ENCODE measurements at regions not wholly inside any gene's neighbourhood (a gene's known extent, or its start where the extent isn't known, plus 50 kb on each side); places are given as distances from the start of the nearest gene placed in this dataset.

DNA sequence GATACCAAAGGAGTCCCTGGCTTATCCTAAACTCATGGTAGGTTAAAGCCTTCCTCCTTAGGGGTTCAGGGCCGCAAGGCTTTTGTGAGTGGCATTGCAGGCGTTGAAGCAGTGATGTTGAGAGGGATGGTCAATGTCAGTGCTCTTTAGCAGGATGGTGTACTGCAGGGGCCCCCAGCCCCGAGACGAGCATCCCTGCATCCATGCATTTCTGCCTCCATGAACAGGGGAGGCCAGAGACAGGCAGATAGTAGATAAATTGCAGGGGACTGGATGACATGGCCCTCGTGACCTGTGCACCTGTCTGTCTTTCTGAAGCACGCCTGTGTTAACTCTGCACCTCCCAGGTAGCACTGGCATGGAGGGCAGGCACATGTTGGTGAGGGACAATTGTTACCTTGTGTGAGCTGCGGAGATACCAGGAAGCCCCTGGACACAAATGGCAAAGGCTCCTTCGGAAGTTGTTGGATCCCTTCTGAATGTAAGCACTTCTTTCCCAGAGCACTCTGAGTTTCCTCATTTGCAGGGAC lies 133.5 kb downstream of the SNRPN start:
- TF ChIP-seq, protein P1, sequence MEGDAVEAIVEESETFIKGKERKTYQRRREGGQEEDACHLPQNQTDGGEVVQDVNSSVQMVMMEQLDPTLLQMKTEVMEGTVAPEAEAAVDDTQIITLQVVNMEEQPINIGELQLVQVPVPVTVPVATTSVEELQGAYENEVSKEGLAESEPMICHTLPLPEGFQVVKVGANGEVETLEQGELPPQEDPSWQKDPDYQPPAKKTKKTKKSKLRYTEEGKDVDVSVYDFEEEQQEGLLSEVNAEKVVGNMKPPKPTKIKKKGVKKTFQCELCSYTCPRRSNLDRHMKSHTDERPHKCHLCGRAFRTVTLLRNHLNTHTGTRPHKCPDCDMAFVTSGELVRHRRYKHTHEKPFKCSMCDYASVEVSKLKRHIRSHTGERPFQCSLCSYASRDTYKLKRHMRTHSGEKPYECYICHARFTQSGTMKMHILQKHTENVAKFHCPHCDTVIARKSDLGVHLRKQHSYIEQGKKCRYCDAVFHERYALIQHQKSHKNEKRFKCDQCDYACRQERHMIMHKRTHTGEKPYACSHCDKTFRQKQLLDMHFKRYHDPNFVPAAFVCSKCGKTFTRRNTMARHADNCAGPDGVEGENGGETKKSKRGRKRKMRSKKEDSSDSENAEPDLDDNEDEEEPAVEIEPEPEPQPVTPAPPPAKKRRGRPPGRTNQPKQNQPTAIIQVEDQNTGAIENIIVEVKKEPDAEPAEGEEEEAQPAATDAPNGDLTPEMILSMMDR (IDR thresholded peaks at IDR 0.05; ENCODE audit: extremely low read depth, low read depth, low read length) = no peak
- H3K4me3 ChIP-seq (ENCODE audit: insufficient read depth, low read length) = no peak overlapping the region
- H3K27me3 ChIP-seq (ENCODE audit: insufficient read depth, low read length) = no peaks in the 10 kb centered on the region
- H3K4me2 ChIP-seq (ENCODE audit: insufficient read depth, low read length) = no peak overlapping the region
- peaks cover 68% of the 10 kb centered on the region for H3K36me3 ChIP-seq (ENCODE audit: insufficient read depth, low read length)
- H3K4me1 ChIP-seq (ENCODE audit: insufficient read depth, low read length) = peaks cover 2% of the 10 kb centered on the region
- H3K79me2 ChIP-seq (ENCODE audit: insufficient read depth, low read length) = no peaks in the 10 kb centered on the region
- no peak overlapping the region for H2AFZ ChIP-seq (ENCODE audit: low read length)
- no peak for DNase-seq (ENCODE audit: insufficient read length, low spot score, missing footprints)
- H3K27ac ChIP-seq (ENCODE audit: low read depth, low read length) = no peak overlapping the region
- no peaks in the 10 kb centered on the region for H4K20me1 ChIP-seq (ENCODE audit: insufficient read depth, low read length)
- peaks cover 21% of the 10 kb centered on the region for H3K9me3 ChIP-seq (ENCODE audit: low read depth, low read length)

DNA sequence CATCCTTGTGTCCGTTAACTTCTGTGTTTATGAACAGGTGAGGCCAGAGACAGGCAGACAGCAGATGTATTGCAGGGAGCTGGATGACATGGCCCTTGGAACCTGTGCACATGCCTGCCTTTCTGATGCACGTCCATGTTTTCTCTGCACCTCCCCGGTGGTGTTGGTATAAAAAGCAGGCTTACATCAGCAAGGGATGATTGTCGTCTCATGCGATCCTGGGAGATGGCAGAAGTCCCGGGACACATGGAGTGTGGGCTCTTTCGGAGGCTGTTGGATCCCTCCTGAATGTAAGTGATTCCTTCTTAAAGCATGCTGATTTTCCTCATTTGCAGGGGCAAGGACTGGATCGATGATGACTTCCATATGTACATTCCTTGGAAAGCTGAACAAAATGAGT lies 134.8 kb downstream of the SNRPN start:
- no peaks in the 10 kb centered on the region for H3K27me3 ChIP-seq (ENCODE audit: insufficient read depth, low read length)
- DNase-seq (ENCODE audit: insufficient read length, low spot score, missing footprints) = no peak
- no peak overlapping the region for H3K4me3 ChIP-seq (ENCODE audit: insufficient read depth, low read length)
- H3K4me1 ChIP-seq (ENCODE audit: insufficient read depth, low read length) = peaks cover 2% of the 10 kb centered on the region
- peaks cover 16% of the 10 kb centered on the region for H3K9me3 ChIP-seq (ENCODE audit: low read depth, low read length)
- peaks cover 64% of the 10 kb centered on the region for H3K36me3 ChIP-seq (ENCODE audit: insufficient read depth, low read length)
- no peaks in the 10 kb centered on the region for H4K20me1 ChIP-seq (ENCODE audit: insufficient read depth, low read length)
- TF ChIP-seq, protein P1 (IDR thresholded peaks at IDR 0.05; ENCODE audit: extremely low read depth, low read depth, low read length) = no peak
- H2AFZ ChIP-seq (ENCODE audit: low read length) = no peak overlapping the region
- no peak overlapping the region for H3K4me2 ChIP-seq (ENCODE audit: insufficient read depth, low read length)
- H3K79me2 ChIP-seq (ENCODE audit: insufficient read depth, low read length) = no peaks in the 10 kb centered on the region
- no peak overlapping the region for H3K27ac ChIP-seq (ENCODE audit: low read depth, low read length)

DNA sequence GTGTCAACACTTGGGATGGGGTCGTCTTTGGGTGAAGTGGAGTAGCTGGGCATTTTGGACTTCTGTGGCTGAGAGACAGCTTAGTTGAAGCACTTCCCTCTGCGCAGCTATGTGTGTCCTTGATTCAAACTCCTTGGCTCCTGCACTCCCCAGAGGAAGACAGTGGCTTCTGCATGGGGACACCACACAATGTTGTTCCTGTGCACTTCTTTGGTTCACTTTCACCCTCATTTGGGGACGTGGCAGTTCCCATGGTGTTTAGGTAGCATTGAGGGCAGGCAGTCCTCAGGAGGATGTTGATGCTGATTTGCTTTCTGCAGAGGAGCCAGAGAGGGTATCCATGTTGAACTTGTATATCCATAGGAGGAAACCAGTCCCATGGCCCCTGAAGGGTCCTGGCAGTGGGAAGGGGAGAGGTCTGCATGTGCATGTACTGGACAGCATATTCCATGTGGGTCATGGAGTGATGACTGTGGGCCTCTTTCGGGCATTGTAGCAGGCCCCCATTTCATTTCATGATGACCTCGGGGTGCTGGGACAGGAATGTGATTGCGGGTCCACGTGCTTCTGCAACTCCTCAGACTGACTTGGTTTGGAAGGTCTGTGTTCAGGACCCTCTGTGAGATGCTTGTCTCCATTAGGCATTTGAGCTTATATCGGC lies 135.4 kb downstream of the SNRPN start:
- H3K79me2 ChIP-seq (ENCODE audit: insufficient read depth, low read length) = no peaks in the 10 kb centered on the region
- TF ChIP-seq, protein P1 (IDR thresholded peaks at IDR 0.05; ENCODE audit: extremely low read depth, low read depth, low read length) = no peak
- peaks cover 18% of the 10 kb centered on the region for H3K9me3 ChIP-seq (ENCODE audit: low read depth, low read length)
- H3K27me3 ChIP-seq (ENCODE audit: insufficient read depth, low read length) = no peaks in the 10 kb centered on the region
- DNase-seq (ENCODE audit: insufficient read length, low spot score, missing footprints) = no peak
- H3K4me2 ChIP-seq (ENCODE audit: insufficient read depth, low read length) = no peak overlapping the region
- no peak overlapping the region for H3K4me3 ChIP-seq (ENCODE audit: insufficient read depth, low read length)
- no peak overlapping the region for H2AFZ ChIP-seq (ENCODE audit: low read length)
- peaks cover 2% of the 10 kb centered on the region for H3K4me1 ChIP-seq (ENCODE audit: insufficient read depth, low read length)
- no peak overlapping the region for H3K27ac ChIP-seq (ENCODE audit: low read depth, low read length)
- H3K36me3 ChIP-seq (ENCODE audit: insufficient read depth, low read length) = peaks cover 58% of the 10 kb centered on the region
- no peaks in the 10 kb centered on the region for H4K20me1 ChIP-seq (ENCODE audit: insufficient read depth, low read length)

DNA sequence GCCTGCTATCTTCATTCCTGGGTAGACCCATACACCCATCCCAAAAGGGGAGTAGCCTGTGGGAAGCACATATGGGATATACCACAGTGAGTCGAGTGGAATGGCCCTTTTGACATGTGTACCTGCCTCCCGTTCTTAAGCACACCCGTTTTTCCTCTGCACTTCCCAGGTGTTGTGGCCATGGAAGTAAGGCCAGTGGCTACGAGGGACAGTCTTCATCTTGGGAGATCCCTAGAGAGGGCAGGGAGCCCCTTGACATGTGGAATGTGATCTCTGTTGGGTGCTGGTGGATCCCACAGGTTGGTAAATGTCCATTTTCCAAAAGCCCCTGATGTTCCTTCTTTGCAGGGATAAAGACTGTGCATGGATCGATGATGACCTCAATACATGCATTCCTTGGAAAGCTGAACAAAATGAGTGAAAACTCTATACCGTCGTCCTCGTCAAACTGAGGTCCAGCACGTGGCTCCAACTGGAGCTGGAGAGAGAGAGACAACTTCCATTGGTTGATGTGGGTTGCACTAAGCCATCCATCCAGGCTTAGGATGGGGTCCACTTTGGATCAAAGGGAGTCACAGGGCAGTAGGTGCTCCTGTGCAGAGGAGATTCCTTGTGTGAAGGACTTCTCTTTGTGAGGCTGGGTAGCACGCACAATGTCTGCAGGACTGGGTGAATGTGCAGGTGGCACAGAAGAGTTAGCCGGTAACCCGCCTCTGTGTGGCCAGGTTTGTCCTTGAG lies 136.8 kb downstream of the SNRPN start:
- H3K27ac ChIP-seq (ENCODE audit: low read depth, low read length) = no peak overlapping the region
- no peaks in the 10 kb centered on the region for H4K20me1 ChIP-seq (ENCODE audit: insufficient read depth, low read length)
- no peak overlapping the region for H2AFZ ChIP-seq (ENCODE audit: low read length)
- no peaks in the 10 kb centered on the region for H3K27me3 ChIP-seq (ENCODE audit: insufficient read depth, low read length)
- H3K9me3 ChIP-seq (ENCODE audit: low read depth, low read length) = peaks cover 18% of the 10 kb centered on the region
- no peak overlapping the region for H3K4me2 ChIP-seq (ENCODE audit: insufficient read depth, low read length)
- H3K4me3 ChIP-seq (ENCODE audit: insufficient read depth, low read length) = no peak overlapping the region
- TF ChIP-seq, protein P1 (IDR thresholded peaks at IDR 0.05; ENCODE audit: extremely low read depth, low read depth, low read length) = no peak
- DNase-seq (ENCODE audit: insufficient read length, low spot score, missing footprints) = no peak
- H3K79me2 ChIP-seq (ENCODE audit: insufficient read depth, low read length) = no peaks in the 10 kb centered on the region
- H3K4me1 ChIP-seq (ENCODE audit: insufficient read depth, low read length) = peaks cover 2% of the 10 kb centered on the region
- H3K36me3 ChIP-seq (ENCODE audit: insufficient read depth, low read length) = peaks cover 46% of the 10 kb centered on the region

Data from osteoblast (primary cell).